ENCODE measurements at regions not wholly inside any gene's neighbourhood (a gene's known extent, or its start where the extent isn't known, plus 50 kb on each side); places are given as distances from the start of the nearest gene placed in this dataset.

- DNase-seq (ENCODE audit: low read depth in 2 of 2, low spot score in 1 of 2), result no peak
These were observed 331.2 kb upstream of the LRATD1 start for GRCh38 chr2:14301331-14301730.

GRCh38 chr2:14303366-14304115 is 329.0 kb upstream of the LRATD1 start:
- DNase-seq (ENCODE audit: low read depth in 2 of 2, low spot score in 1 of 2), result no peak

GRCh38 chr2:14304326-14304725 is 328.2 kb upstream of the LRATD1 start:
- DNase-seq (ENCODE audit: low read depth in 2 of 2, low spot score in 1 of 2), result no peak

- DNase-seq (ENCODE audit: low read depth in 2 of 2, low spot score in 1 of 2), result no peak
These were observed 326.2 kb upstream of the LRATD1 start for GRCh38 chr2:14306268-14306861.

- DNase-seq (ENCODE audit: low read depth in 2 of 2, low spot score in 1 of 2), result no peak
These were observed 319.2 kb upstream of the LRATD1 start for GRCh38 chr2:14313341-14313740.

GRCh38 chr2:14316594-14316993 is 315.9 kb upstream of the LRATD1 start:
- no peak for DNase-seq (ENCODE audit: low read depth in 2 of 2, low spot score in 1 of 2)

GRCh38 chr2:14321357-14321756 is 311.2 kb upstream of the LRATD1 start:
- no peak for DNase-seq (ENCODE audit: low read depth in 2 of 2, low spot score in 1 of 2)

- DNase-seq (ENCODE audit: low read depth in 2 of 2, low spot score in 1 of 2), result no peak
These were observed 310.2 kb upstream of the LRATD1 start for GRCh38 chr2:14322306-14322705.

- no peak for DNase-seq (ENCODE audit: low read depth in 2 of 2, low spot score in 1 of 2)
These were observed 308.2 kb upstream of the LRATD1 start for GRCh38 chr2:14324308-14324707.

- no peak for DNase-seq (ENCODE audit: low read depth in 2 of 2, low spot score in 1 of 2)
These were observed 301.6 kb upstream of the LRATD1 start for GRCh38 chr2:14330884-14331283.

GRCh38 chr2:14336759-14337382 is 295.6 kb upstream of the LRATD1 start:
- DNase-seq (ENCODE audit: low read depth in 2 of 2, low spot score in 1 of 2), result no peak

GRCh38 chr2:14340703-14341102 is 291.8 kb upstream of the LRATD1 start:
- no peak for DNase-seq (ENCODE audit: low read depth in 2 of 2, low spot score in 1 of 2)

GRCh38 chr2:14342313-14342712 is 290.2 kb upstream of the LRATD1 start:
- no peak for DNase-seq (ENCODE audit: low read depth in 2 of 2, low spot score in 1 of 2)

- no peak for DNase-seq (ENCODE audit: low read depth in 2 of 2, low spot score in 1 of 2)
These were observed 288.2 kb upstream of the LRATD1 start for GRCh38 chr2:14344355-14344754.

GRCh38 chr2:14348247-14348646 is 284.3 kb upstream of the LRATD1 start:
- DNase-seq (ENCODE audit: low read depth in 2 of 2, low spot score in 1 of 2), result no peak

- DNase-seq (ENCODE audit: low read depth in 2 of 2, low spot score in 1 of 2), result no peak
These were observed 281.7 kb upstream of the LRATD1 start for GRCh38 chr2:14350856-14351255.

GRCh38 chr2:14352067-14352466 is 280.4 kb upstream of the LRATD1 start:
- no peak for DNase-seq (ENCODE audit: low read depth in 2 of 2, low spot score in 1 of 2)

GRCh38 chr2:14354231-14354630 is 278.3 kb upstream of the LRATD1 start:
- no peak for DNase-seq (ENCODE audit: low read depth in 2 of 2, low spot score in 1 of 2)

GRCh38 chr2:14355102-14355501 is 277.4 kb upstream of the LRATD1 start:
- no peak for DNase-seq (ENCODE audit: low read depth in 2 of 2, low spot score in 1 of 2)

- no peak for DNase-seq (ENCODE audit: low read depth in 2 of 2, low spot score in 1 of 2)
These were observed 274.2 kb upstream of the LRATD1 start for GRCh38 chr2:14358339-14358738.

GRCh38 chr2:14358774-14359173 is 273.7 kb upstream of the LRATD1 start:
- DNase-seq (ENCODE audit: low read depth in 2 of 2, low spot score in 1 of 2), result no peak

GRCh38 chr2:14363137-14363536 is 269.4 kb upstream of the LRATD1 start:
- DNase-seq (ENCODE audit: low read depth in 2 of 2, low spot score in 1 of 2), result no peak

GRCh38 chr2:14363976-14364375 is 268.5 kb upstream of the LRATD1 start:
- no peak for DNase-seq (ENCODE audit: low read depth in 2 of 2, low spot score in 1 of 2)

Data from stimulated activated CD8-positive, alpha-beta memory T cell treated with anti-CD3 and anti-CD28 coated beads, Interleukin-4, amount 100 ng/mL, for 1 hour (primary cell).